ENCODE measurements at regions not wholly inside any gene's neighbourhood (a gene's known extent, or its start where the extent isn't known, plus 50 kb on each side); places are given as distances from the start of the nearest gene placed in this dataset.

GRCh38 chr18:22703883-22704585, 229.1 kb upstream of the RBBP8 start:
- Histone ChIP-seq H3K4me2 (ENCODE audit: control insufficient read depth, insufficient read depth) (no peak overlapping the region), H3K9me3 (replicated peaks; ENCODE audit: control insufficient read depth, insufficient read depth, low read length) (no peaks in the 10 kb centered on the region), H3K9ac (ENCODE audit: control insufficient read depth, insufficient read depth, low read length) (no peak overlapping the region), H3K27ac (ENCODE audit: control insufficient read depth, insufficient read depth) (no peak overlapping the region), H3K79me2 (ENCODE audit: control insufficient read depth, insufficient read depth, low read length) (no peaks in the 10 kb centered on the region), H4K20me1 (ENCODE audit: control insufficient read depth, insufficient read depth) (no peaks in the 10 kb centered on the region), H3K36me3 (ENCODE audit: control insufficient read depth in 2 of 2, insufficient read depth in 2 of 2, low read length in 1 of 2) (no peaks in the 10 kb centered on the region), H3K4me3 (no peak overlapping the region), H2AFZ (ENCODE audit: control insufficient read depth, low read depth, low read length) (no peak overlapping the region), H3K27me3 (replicated peaks in 1 of 2; ENCODE audit: control insufficient read depth in 2 of 2, insufficient read depth in 2 of 2, low read length in 1 of 2) (no peaks in the 10 kb centered on the region), H3K4me1 (ENCODE audit: control insufficient read depth, insufficient read depth, low read length) (no peaks in the 10 kb centered on the region)
- POLR2A ChIA-PET, result no interaction called here
- SMC1A ChIA-PET (ENCODE audit: uncharacterized antibody, unreplicated experiment), result interaction anchor here (0.6 to 1.7 kb wide), 8 partner anchors 12 to 1100 kb away, joined by 3 to 4 read pairs (median 3); no protein-coding TSS in a partner anchor
- CTCF ChIA-PET, result interaction anchor here (0.6 to 3.5 kb wide), 20 partner anchors 9 to 979 kb away, joined by 3 to 18 read pairs (median 4); no protein-coding TSS in a partner anchor
- RAD21 ChIA-PET (ENCODE audit: unreplicated experiment), result interaction anchor here (0.6 to 1.7 kb wide), 3 partner anchors 11 to 572 kb away, joined by 3 to 7 read pairs (median 4); no protein-coding TSS in a partner anchor
- no peak for DNase-seq (ENCODE audit: low read depth, low spot score)
- WGBS (ENCODE audit: insufficient coverage, insufficient replicate concordance, low lambda C conversion rate, missing lambda C conversion rate), result 14% methylated on average over 9 of the region's 9 CpGs
- BruUV-seq (replicated peaks), result no TSS peak
- FAIRE-seq, result peak; percentile 77
- TF ChIP-seq RUNX3 (IDR thresholded peaks at IDR 0.05; ENCODE audit: low read length) (peak; percentile 44; the same call in 1 of the 2 replicates), IKZF2 (IDR thresholded peaks at IDR 0.05) (no peak), RAD21 (IDR thresholded peaks at IDR 0.05; ENCODE audit: insufficient read depth, low read depth, low read length) (peak; percentile 81), YBX1 (IDR thresholded peaks at IDR 0.05) (no peak), CEBPZ (IDR thresholded peaks at IDR 0.05; ENCODE audit: low read depth, low read length) (no peak), RAD51 (IDR thresholded peaks at IDR 0.05) (no peak), CTCF (IDR thresholded peaks at IDR 0.05 in 2 of 3, conservative IDR thresholded peaks at IDR 0.05 in 1 of 3; ENCODE audit: control insufficient read depth in 2 of 3, extremely low read depth in 1 of 3, insufficient read depth in 1 of 3, low read depth in 3 of 3, low read length in 3 of 3) (peak; percentile 67 to 75 (median 74)), SMC3 (IDR thresholded peaks at IDR 0.05; ENCODE audit: borderline replicate concordance, low read length) (peak; percentile 76; the same call in 1 of the 2 replicates)
- intact Hi-C loops (cut with micrococcal nuclease; ENCODE audit: unreplicated experiment), result loop anchor here (2.0 to 10.0 kb wide), 5 partner anchors 97 to 1509 kb away; no protein-coding TSS in a partner anchor
- ATAC-seq, result peak; percentile 93
- in situ Hi-C loops (cut with MboI), result loop anchor here (10.0 to 25.0 kb wide), 6 partner anchors 92 to 1642 kb away; no protein-coding TSS in a partner anchor

Measured in GM12878 (cell line).